SW480 (cell line): ENCODE measurements at regions not wholly inside any gene's neighbourhood (a gene's known extent, or its start where the extent isn't known, plus 50 kb on each side); places are given as distances from the start of the nearest gene placed in this dataset.
A peak's percentile ranks its signal among the peaks of the same experiment; 100 is the strongest.
"Not testable (repeated sequence)": the region's sequence is repeated elsewhere in the genome, so short reads cannot be mapped to it uniquely, and the experiment has no call there.

Experiments used
- DNase-seq: peaks from one replicate; pipeline ENCODE4 v3.0.0-alpha.2; 2016; ENCODE audit warnings: low spot score

GRCh38 chr17:11182430-11182829 is 58.6 kb upstream of the SHISA6 start:
- DNase-seq = no peak

- DNase-seq = no peak
Measured at GRCh38 chr17:11178581-11178980, 62.4 kb upstream of the SHISA6 start.

GRCh38 chr17:11177340-11177739 is 63.7 kb upstream of the SHISA6 start:
- no peak for DNase-seq

GRCh38 chr17:11176549-11176948 is 64.5 kb upstream of the SHISA6 start:
- DNase-seq = no peak

- no peak for DNase-seq
Measured at GRCh38 chr17:11170881-11171280, 70.1 kb upstream of the SHISA6 start.

- no peak for DNase-seq
Measured at GRCh38 chr17:11151818-11152425, 89.1 kb upstream of the SHISA6 start.

- not testable (repeated sequence) for DNase-seq
Measured at GRCh38 chr17:11150906-11151511, 90.0 kb upstream of the SHISA6 start.

GRCh38 chr17:11144358-11145233 is 96.4 kb upstream of the SHISA6 start:
- peak; percentile 60 for DNase-seq

GRCh38 chr17:11142231-11142630 is 98.8 kb upstream of the SHISA6 start:
- no peak for DNase-seq

- DNase-seq = no peak
Measured at GRCh38 chr17:11140501-11140900, 100.5 kb upstream of the SHISA6 start.

GRCh38 chr17:11140043-11140442 is 101.0 kb upstream of the SHISA6 start:
- DNase-seq = no peak

GRCh38 chr17:11138023-11138422 is 103.0 kb upstream of the SHISA6 start:
- DNase-seq = peak; percentile 29

GRCh38 chr17:11135819-11136218 is 105.2 kb upstream of the SHISA6 start:
- no peak for DNase-seq

- no peak for DNase-seq
Measured at GRCh38 chr17:11130367-11130766, 110.6 kb upstream of the SHISA6 start.

GRCh38 chr17:11122908-11123307 is 118.1 kb upstream of the SHISA6 start:
- no peak for DNase-seq

- no peak for DNase-seq
Measured at GRCh38 chr17:11121341-11121985, 119.5 kb upstream of the SHISA6 start.

GRCh38 chr17:11109106-11109505 is 131.9 kb upstream of the SHISA6 start:
- no peak for DNase-seq

- DNase-seq = no peak
Measured at GRCh38 chr17:11105141-11105540, 135.9 kb upstream of the SHISA6 start.

- DNase-seq = no peak
Measured at GRCh38 chr17:11097121-11097520, 143.9 kb upstream of the SHISA6 start.

- DNase-seq = no peak
Measured at GRCh38 chr17:11094331-11094730, 146.7 kb upstream of the SHISA6 start.

- no peak for DNase-seq
Measured at GRCh38 chr17:11086646-11087340, 154.2 kb upstream of the SHISA6 start.

- DNase-seq = no peak
Measured at GRCh38 chr17:11082559-11082958, 158.5 kb upstream of the SHISA6 start.
